K562 (cell line): ENCODE measurements at regions not wholly inside any gene's neighbourhood (a gene's known extent, or its start where the extent isn't known, plus 50 kb on each side); places are given as distances from the start of the nearest gene placed in this dataset.

Source experiments
- ATAC-seq: fragments of 200-7000 bp; cut with Tn5 transposase; 3 replicates; pipeline ENCODE4 v1.9.1; 2020; ENCODE audit warnings: moderate library complexity
- BruUV-seq: library from RNA; stranded (reverse); fragments of 400-500 nt; replicated peaks from 2 replicates; lab custom pipeline; 2021; lab: Mats Ljungman, UMichigan
- CTCF ChIA-PET: fragments of 300-600 bp; formaldehyde crosslinking; extraction: SDS; loops from one replicate; lab custom pipeline; 2021; ENCODE audit warnings: low intra/inter-chr PET ratio; lab: Yijun Ruan, JAX
- POLR2A ChIA-PET: fragments of 300-600, 350-650 bp; sonication (Branson Sonifier 250); formaldehyde crosslinking; extraction: SDS; loops from one replicate; lab custom pipeline; 2021; ENCODE audit warnings: antibody characterized with exemption, inconsistent platforms; lab: Yijun Ruan, JAX
- DNase-seq, 4 experiments: peaks; one replicate each; pipeline versions ENCODE4 v3.0.0 to v3.0.0-alpha.2; 2011 to 2018; ENCODE audit warnings: low spot score in 3 of 4, mixed read lengths in 3 of 4; ENCODE audit errors: extremely low read depth in 1 of 4
- FAIRE-seq: peaks from 2 replicates; lab custom pipeline; 2011; peaks lifted over from hg19 to GRCh38; lab: Jason Lieb, UNC
- H2AFZ ChIP-seq: 2 replicates; pipeline ENCODE4 v1.6.0; 2011; ENCODE audit warnings: low read depth, low read length, control low read depth, inconsistent platforms
- H3K27ac ChIP-seq: fragments of 200-600 bp; 3 replicates; pipeline ENCODE4 v1.8.0; 2011; ENCODE audit warnings: low read depth, mild to moderate bottlenecking, control low read depth, inconsistent platforms, low read length, moderate library complexity, mixed read lengths; ENCODE audit errors: extremely low read depth
- H3K27me3 ChIP-seq, 2 experiments: fragments of 300-600 bp in 1 of 2; 2 replicates in 1 of 2; 3 replicates in 1 of 2; pipeline versions ENCODE4 v1.6.0 to v1.8.0; 2011; ENCODE audit warnings: inconsistent platforms in 2 of 2, low read length in 2 of 2, mild to moderate bottlenecking in 1 of 2, mixed read lengths in 1 of 2, moderate library complexity in 1 of 2; ENCODE audit not compliant: control insufficient read depth in 2 of 2, insufficient read depth in 2 of 2
- H3K36me3 ChIP-seq: fragments of 300-600 bp; 3 replicates; pipeline ENCODE4 v1.8.0; 2011; ENCODE audit warnings: mild to moderate bottlenecking, low read length, inconsistent platforms; ENCODE audit not compliant: control insufficient read depth, insufficient read depth
- H3K4me1 ChIP-seq, 2 experiments: fragments of 200-600 bp in 1 of 2; replicated peaks in 1 of 2; 2 replicates in 1 of 2; 3 replicates in 1 of 2; pipeline versions ENCODE4 v1.5.1 to v1.8.0; 2011; ENCODE audit warnings: inconsistent platforms in 2 of 2, low read length in 2 of 2, mild to moderate bottlenecking in 1 of 2, mixed read lengths in 1 of 2, moderate library complexity in 1 of 2; ENCODE audit not compliant: control insufficient read depth in 2 of 2, insufficient read depth in 2 of 2
- H3K4me2 ChIP-seq: 2 replicates; pipeline ENCODE4 v1.6.1; 2011; ENCODE audit warnings: low read length, control low read depth, inconsistent platforms, mixed read lengths; ENCODE audit not compliant: insufficient read depth
- H3K4me3 ChIP-seq: fragments of 200-600 bp; sonication (generic), shearing (Covaris generic); 2 replicates; pipeline ENCODE4 v1.5.1; 2016; ENCODE audit warnings: control low read depth, inconsistent platforms
- H3K79me2 ChIP-seq: fragments of 200-600 bp; 3 replicates; pipeline ENCODE4 v1.8.0; 2011; ENCODE audit warnings: low read length, inconsistent platforms; ENCODE audit not compliant: control insufficient read depth, insufficient read depth
- H3K9ac ChIP-seq, 2 experiments: 2 replicates each; pipeline versions ENCODE4 v1.6.0 to v1.6.1; 2011; ENCODE audit warnings: low read depth in 2 of 2, low read length in 2 of 2, control low read depth in 1 of 2, inconsistent platforms in 1 of 2, mild to moderate bottlenecking in 1 of 2, mixed read lengths in 1 of 2; ENCODE audit not compliant: insufficient read depth in 1 of 2
- H3K9me1 ChIP-seq: one replicate; pipeline ENCODE4 v1.6.0; 2011; ENCODE audit warnings: inconsistent platforms, mild to moderate bottlenecking, low read length, moderate library complexity; ENCODE audit not compliant: control insufficient read depth, insufficient read depth
- H3K9me3 ChIP-seq: replicated peaks from 2 replicates; pipeline ENCODE4 v1.5.1; 2011; ENCODE audit warnings: low read depth, low read length, inconsistent platforms; ENCODE audit not compliant: control insufficient read depth, insufficient read depth
- H4K20me1 ChIP-seq: replicated peaks from 2 replicates; pipeline ENCODE4 v1.6.1; 2011; ENCODE audit warnings: low read length, inconsistent platforms, mixed read lengths; ENCODE audit not compliant: control insufficient read depth, insufficient read depth
- DDX20 ChIP-seq: fragments of 450-650 bp; IDR thresholded peaks from 2 replicates; pipeline ENCODE4 v1.6.1; 2016; ENCODE audit warnings: missing genetic modification characterization, low read depth, mild to moderate bottlenecking, missing compliant biosample characterization, moderate library complexity
- FOXJ2 ChIP-seq: fragments of 200-800 bp; sonication (Bioruptor generic); IDR thresholded peaks from 2 replicates; pipeline ENCODE4 v1.6.1; 2016; ENCODE audit warnings: missing genetic modification characterization, missing compliant biosample characterization
- FOXK1 ChIP-seq: sonication (generic); formaldehyde crosslinking; IDR thresholded peaks from 2 replicates; pipeline ENCODE4 v1.8.0; 2022; ENCODE audit warnings: missing genetic modification reagents, mild to moderate bottlenecking, borderline replicate concordance
- HMG20B ChIP-seq: fragments of 250-450 bp; sonication (Bioruptor Pico); IDR thresholded peaks from 2 replicates; pipeline ENCODE4 v1.5.0; 2021; ENCODE audit warnings: mild to moderate bottlenecking
- KDM5B ChIP-seq: fragments of 200-600 bp; sonication (generic); IDR thresholded peaks from 2 replicates; pipeline ENCODE4 v1.6.1; 2012; ENCODE audit warnings: low read depth, mild to moderate bottlenecking, moderate library complexity, low read length, control low read depth, inconsistent platforms; ENCODE audit not compliant: insufficient replicate concordance
- MAFG ChIP-seq: fragments of 450-650 bp; conservative IDR thresholded peaks from 2 replicates; pipeline ENCODE4 v1.6.1; 2016; ENCODE audit warnings: missing genetic modification characterization, missing compliant biosample characterization
- NUFIP1 ChIP-seq: fragments of 450-650 bp; IDR thresholded peaks from 2 replicates; pipeline ENCODE4 v1.6.1; 2018; ENCODE audit not compliant: partially characterized antibody
- POLR2A ChIP-seq: fragments of 450-650 bp; conservative IDR thresholded peaks from 2 replicates; pipeline ENCODE4 v1.6.1; 2016
- SMAD1 ChIP-seq: fragments of 150-350 bp; IDR thresholded peaks from 2 replicates; pipeline ENCODE4 v1.6.1; 2014; ENCODE audit warnings: low read length, low read depth; ENCODE audit not compliant: partially characterized antibody
- TAF9B ChIP-seq: fragments of 450-650 bp; IDR thresholded peaks from 2 replicates; pipeline ENCODE4 v1.6.1; 2018; ENCODE audit warnings: mild to moderate bottlenecking; ENCODE audit not compliant: partially characterized antibody
- ZBTB33 ChIP-seq: sonication (generic); formaldehyde crosslinking; IDR thresholded peaks from 2 replicates; pipeline ENCODE4 v1.8.1; 2023; ENCODE audit warnings: mild to moderate bottlenecking, missing genetic modification reagents
- ZKSCAN1 ChIP-seq: fragments of 150-350 bp; IDR thresholded peaks from 2 replicates; pipeline ENCODE4 v1.6.1; 2016; ENCODE audit warnings: low read depth, low read length
- ZNF121 ChIP-seq: sonication (generic); formaldehyde crosslinking; conservative IDR thresholded peaks from 2 replicates; pipeline ENCODE4 v1.8.0; 2022; ENCODE audit warnings: missing genetic modification reagents
- ZNF24 ChIP-seq: fragments of 450-650 bp; IDR thresholded peaks from 2 replicates; pipeline ENCODE4 v1.6.1; 2016
- WGBS: fragments of 100-300 bp; shearing (Covaris generic); methylation state at CpG from one replicate; pipeline ENCODE4 v1.1.6; 2016; ENCODE audit warnings: low coverage, mixed read lengths; ENCODE audit not compliant: insufficient coverage; ENCODE audit errors: missing lambda C conversion rate; 5-methylcytosine and 5-hydroxymethylcytosine counted together
- in situ Hi-C: fragments of 300-500 bp; cut with MboI; formaldehyde crosslinking; loops from 4 replicates; pipeline ENCODE4 v1.15.0; 2018; ENCODE audit warnings: inconsistent platforms, mixed read lengths
- intact Hi-C: fragments of 100-400 bp; cut with micrococcal nuclease; formaldehyde crosslinking; loops from 2 replicates; pipeline ENCODE4 v1.14.2; 2022

- TF ChIP-seq ZBTB33 (CRISPR knock-in tag) (no peak), HMG20B (CRISPR knock-in tag) (no peak), ZNF24 (no peak), KDM5B (no peak), MAFG (tag) (no peak), NUFIP1 (no peak), ZNF121 (no peak)
- TF ChIP-seq, all 486 proteins: peak for 0
These were observed 360.2 kb upstream of the TSHZ3 start (continued) for GRCh38 chr19:31709476-31709875.

- H3K27me3 ChIP-seq, result peaks cover 0 to 16% of the 10 kb centered on the region in 2 experiments; a peak in 2 of 5 replicates
- in situ Hi-C loops (no loop called here), intact Hi-C loops (no loop called here)
- DNase-seq (no peak), ATAC-seq (no peak), FAIRE-seq (no peak)
- POLR2A ChIA-PET, result no interaction called here
- BruUV-seq, result no TSS peak
- CTCF ChIA-PET, result no interaction called here
- H3K9me1 ChIP-seq, result no peaks in the 10 kb centered on the region
- H4K20me1 ChIP-seq, result no peaks in the 10 kb centered on the region
- no peak overlapping the region for H2AFZ ChIP-seq
- H3K27ac ChIP-seq, result no peak overlapping the region
- TF ChIP-seq TAF9B (no peak), FOXJ2 (no peak), DDX20 (tag) (no peak), FOXK1 (CRISPR knock-in tag) (no peak), SMAD1 (no peak), ZKSCAN1 (no peak), POLR2A (no peak)
- no peak overlapping the region for H3K9ac ChIP-seq
- H3K79me2 ChIP-seq, result no peaks in the 10 kb centered on the region
- WGBS, result 0% methylated on average over 14 of the region's 17 CpGs
- H3K4me2 ChIP-seq, result no peak overlapping the region
- no peak overlapping the region for H3K4me3 ChIP-seq
- no peaks in the 10 kb centered on the region for H3K4me1 ChIP-seq
- H3K9me3 ChIP-seq, result no peaks in the 10 kb centered on the region
- H3K36me3 ChIP-seq, result no peaks in the 10 kb centered on the region
These were observed 366.2 kb upstream of the TSHZ3 start for GRCh38 chr19:31715249-31715945.
